Inferior parietal cortex (tissue), 1 donor: ENCODE measurements at regions not wholly inside any gene's neighbourhood (a gene's known extent, or its start where the extent isn't known, plus 50 kb on each side); places are given as distances from the start of the nearest gene placed in this dataset.

Source experiments
- DNase-seq: peaks from one replicate; pipeline ENCODE4 v3.0.0-alpha.2; 2016; ENCODE audit errors: extremely low spot score

DNA sequence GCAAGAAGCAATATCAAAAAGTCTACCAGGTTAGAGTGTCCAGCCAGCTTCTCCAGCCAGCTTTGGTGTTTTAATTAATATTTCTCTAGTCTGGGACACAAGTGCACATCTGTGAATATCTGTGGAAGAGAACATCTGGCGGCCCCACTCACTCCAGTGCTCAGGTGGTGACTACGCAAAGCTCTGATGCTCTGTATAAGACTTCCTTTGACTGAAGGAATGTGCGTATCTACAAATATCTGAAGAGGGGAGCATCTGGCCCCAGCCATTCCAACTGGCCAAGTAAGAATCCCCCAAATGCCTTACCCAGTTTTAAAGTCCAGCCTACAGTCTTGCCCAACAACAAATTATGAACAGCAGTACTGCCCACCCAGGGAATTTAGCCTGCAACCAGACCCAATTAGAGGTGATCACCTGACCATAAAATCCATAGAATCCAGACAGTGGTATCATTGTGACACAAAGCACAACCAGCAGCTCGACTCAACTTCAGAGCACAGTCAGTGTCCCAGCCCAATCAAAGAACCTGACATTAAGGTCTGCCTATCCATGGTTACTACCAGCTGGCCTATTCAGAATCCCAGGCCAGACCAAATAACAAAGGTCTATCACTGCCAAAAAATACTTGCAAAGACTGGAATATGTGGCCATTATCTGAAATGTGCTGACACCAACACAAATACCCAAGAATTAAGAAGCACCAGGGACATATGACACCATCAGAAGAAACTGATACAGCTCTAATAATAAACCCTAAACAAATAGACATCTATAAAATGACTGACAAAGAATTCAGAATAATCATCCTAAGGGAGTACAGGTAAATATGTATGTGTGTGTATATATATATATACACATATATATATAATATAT lies 76.1 kb upstream of the MANEA start:
- DNase-seq = no peak

GRCh38 chr6:95503568-95503967 lies 73.8 kb upstream of the MANEA start:
- no peak for DNase-seq

GRCh38 chr6:95511404-95511803 lies 65.9 kb upstream of the MANEA start:
- DNase-seq = no peak

DNA sequence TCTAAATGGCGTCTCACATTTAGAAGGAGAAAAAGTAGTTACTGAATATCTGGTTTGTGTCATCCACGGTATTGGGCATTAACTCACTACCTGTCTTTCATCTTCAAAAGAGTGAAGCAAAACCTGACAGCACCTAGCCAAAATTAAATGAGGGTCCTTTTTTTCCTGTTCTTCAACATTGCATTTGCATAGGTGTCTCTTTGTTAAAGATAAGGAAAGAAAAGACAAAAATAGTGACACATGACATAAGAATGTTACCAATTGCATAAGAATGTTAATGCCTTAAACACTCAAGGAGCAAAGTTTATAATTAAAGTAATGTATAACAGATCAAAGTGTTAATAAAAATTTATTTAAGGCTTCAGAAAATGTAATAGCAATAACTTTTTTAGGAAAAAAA lies 61.4 kb upstream of the MANEA start:
- no peak for DNase-seq

GRCh38 chr6:95517004-95517403 lies 60.3 kb upstream of the MANEA start:
- DNase-seq = no peak

DNA sequence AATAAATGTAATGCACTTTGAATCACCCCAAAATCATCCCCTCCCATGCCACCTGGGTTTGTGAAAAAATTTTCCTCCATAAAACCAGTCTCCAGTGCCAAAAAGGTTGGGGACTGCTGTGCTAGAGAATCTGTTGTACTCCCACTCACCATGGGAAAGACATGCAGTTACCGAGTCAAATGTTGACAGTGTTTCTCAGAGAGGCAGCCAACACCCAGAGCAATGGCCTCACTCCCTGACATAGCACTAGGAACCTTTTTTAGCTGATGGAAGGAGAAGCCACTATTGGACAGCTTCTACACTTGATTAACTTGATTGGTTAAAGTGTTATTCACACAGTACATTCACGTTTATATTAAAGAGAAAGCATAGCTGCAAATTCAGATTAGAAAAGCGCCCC lies 59.8 kb upstream of the MANEA start:
- no peak for DNase-seq

DNA sequence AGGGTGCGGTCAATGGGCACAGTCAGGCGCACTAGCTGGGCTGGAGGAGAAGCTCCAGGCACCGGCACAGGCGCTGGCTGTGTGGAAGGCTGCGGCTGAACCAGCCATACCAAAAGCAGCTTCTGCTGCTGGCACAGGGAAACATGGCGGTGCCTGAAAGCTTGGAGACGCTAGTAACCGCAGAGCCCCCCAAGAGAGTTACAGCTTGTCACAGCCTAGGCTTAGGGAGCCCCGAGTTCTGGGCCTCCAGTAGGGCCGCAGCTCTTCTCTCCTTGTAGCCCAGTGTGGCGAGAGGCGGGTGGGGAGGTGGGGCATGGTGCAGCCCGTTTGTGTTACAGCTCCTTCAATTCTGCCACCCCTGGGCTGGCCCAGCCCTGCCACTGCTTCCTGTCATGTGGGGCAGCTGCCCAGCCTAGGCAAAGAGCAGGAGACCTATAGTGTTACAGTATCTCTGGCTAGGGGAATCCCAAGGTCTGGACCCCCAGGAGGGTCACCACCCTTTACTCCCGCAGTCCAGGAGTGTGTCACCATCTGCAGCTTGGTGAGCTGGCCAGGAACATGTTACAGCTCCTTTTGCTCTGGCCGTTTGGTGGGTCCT lies 58.6 kb upstream of the MANEA start:
- no peak for DNase-seq

GRCh38 chr6:95519228-95520037 lies 57.9 kb upstream of the MANEA start:
- DNase-seq = peak; percentile 21

- no peak for DNase-seq
Observed at GRCh38 chr6:95521181-95521580, 56.2 kb upstream of the MANEA start.
